GM12891 (cell line): ENCODE measurements at regions not wholly inside any gene's neighbourhood (a gene's known extent, or its start where the extent isn't known, plus 50 kb on each side); places are given as distances from the start of the nearest gene placed in this dataset.

ENCODE experiments used
- PAX5 ChIP-seq: IDR thresholded peaks from 2 replicates; pipeline ENCODE4 v1.6.1; 2011; ENCODE audit warnings: low read length, moderate library complexity, mild to moderate bottlenecking; ENCODE audit not compliant: insufficient read depth, severe bottlenecking
- POLR2A ChIP-seq: IDR thresholded peaks from 2 replicates; pipeline ENCODE4 v1.6.1; 2011; ENCODE audit warnings: low read depth, low read length, control low read depth
- POLR2AphosphoS5 ChIP-seq: IDR thresholded peaks from 2 replicates; pipeline ENCODE4 v1.6.1; 2011; ENCODE audit warnings: low read depth, low read length, control low read depth
- POU2F2 ChIP-seq: IDR thresholded peaks from 2 replicates; pipeline ENCODE4 v1.6.1; 2011; ENCODE audit warnings: low read depth, mild to moderate bottlenecking, control low read depth, low read length, moderate library complexity
- SPI1 ChIP-seq: IDR thresholded peaks from 2 replicates; pipeline ENCODE4 v1.6.1; 2011; ENCODE audit warnings: low read depth, low read length, control low read depth
- TAF1 ChIP-seq: IDR thresholded peaks from 2 replicates; pipeline ENCODE4 v1.6.1; 2011; ENCODE audit warnings: low read depth, low read length, control low read depth

DNA sequence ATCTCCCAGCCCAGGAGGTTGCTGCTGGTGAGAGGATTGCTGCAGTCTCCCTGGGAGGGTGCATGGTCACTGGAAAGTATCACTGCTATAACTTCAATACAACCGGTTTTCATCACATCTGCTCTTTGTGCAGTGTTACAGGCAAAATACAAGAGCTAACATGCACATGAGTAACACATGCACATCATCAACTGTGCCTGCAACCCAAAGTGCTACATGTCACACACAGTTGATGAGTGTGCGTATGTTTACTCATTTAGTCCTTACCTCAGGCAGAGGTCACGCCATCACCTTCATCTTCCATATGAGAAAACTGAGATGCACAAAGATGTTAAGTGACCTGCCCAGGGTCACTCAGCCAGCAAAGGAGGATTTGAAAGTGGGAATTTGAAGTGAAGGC lies 277.7 kb downstream of the FAM72C start:
- TF ChIP-seq POLR2A, result no peak
- no peak for TF ChIP-seq TAF1
- TF ChIP-seq POLR2AphosphoS5, result no peak
- no peak for TF ChIP-seq SPI1
- TF ChIP-seq PAX5, result no peak
- TF ChIP-seq POU2F2, result no peak
